Colonic mucosa (tissue), 4 donors: ENCODE measurements at regions not wholly inside any gene's neighbourhood (a gene's known extent, or its start where the extent isn't known, plus 50 kb on each side); places are given as distances from the start of the nearest gene placed in this dataset.

Experiments
- DNase-seq: peaks from one replicate; pipeline ENCODE4 v3.0.0-alpha.2; 2020
- H3K27ac ChIP-seq: fragments of 200-600 bp; one replicate; pipeline ENCODE4 v1.8.0; 2021
- H3K27me3 ChIP-seq: fragments of 200-600 bp; one replicate; pipeline ENCODE4 v1.8.0; 2021
- H3K36me3 ChIP-seq: fragments of 200-600 bp; one replicate; pipeline ENCODE4 v1.8.0; 2021
- H3K4me1 ChIP-seq: fragments of 200-600 bp; one replicate; pipeline ENCODE4 v1.8.0; 2021; ENCODE audit warnings: mild to moderate bottlenecking
- H3K4me3 ChIP-seq: fragments of 200-600 bp; one replicate; pipeline ENCODE4 v1.8.0; 2021
- H3K9ac ChIP-seq, 2 donors: one replicate each; pipeline ENCODE4 v1.7.0; 2013; ENCODE audit warnings: control low read depth in 2 of 2, low read depth in 2 of 2, low read length in 2 of 2
- H3K9me3 ChIP-seq: fragments of 200-600 bp; one replicate; pipeline ENCODE4 v1.8.0; 2021
- intact Hi-C: fragments of 100-400 bp; cut with DNase I; formaldehyde crosslinking; loops from one replicate; pipeline ENCODE4 v1.14.1; 2022
- TF ChIP-seq, protein P1 (sequence below): fragments of 200-600 bp; IDR thresholded peaks from one replicate; pipeline ENCODE4 v1.8.0; 2022; ENCODE audit warnings: antibody characterized with exemption, mild to moderate bottlenecking
- donor health status: healthy.
- donor health status: DM: no; HTN: no; CAD: no.
- donor health status: DM: no; HTN: no; CAD: no.

DNA sequence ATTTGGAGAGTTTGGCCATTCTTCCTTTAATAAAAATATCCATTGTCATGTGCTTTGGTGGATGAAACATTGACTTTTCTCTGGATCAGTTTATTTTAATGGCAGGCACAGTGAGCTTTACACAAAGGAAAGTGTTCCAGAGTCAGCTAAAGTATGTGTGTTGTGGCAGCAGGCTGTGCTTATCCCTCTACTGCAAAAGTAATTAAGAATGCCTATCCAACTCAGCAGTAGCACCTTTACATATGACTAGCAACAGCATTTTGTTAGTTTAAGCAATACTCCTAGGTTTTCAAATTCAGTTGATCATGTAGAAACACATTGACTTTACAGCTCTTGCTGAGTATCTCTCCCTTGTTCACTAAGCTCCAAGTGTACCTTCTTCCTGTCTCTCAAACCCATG, 730.5 kb upstream of the RGMB start:
- Histone ChIP-seq H3K9me3 (no peaks in the 10 kb centered on the region), H3K27ac (no peak overlapping the region), H3K9ac (no peak overlapping the region), H3K4me3 (no peak overlapping the region), H3K27me3 (no peaks in the 10 kb centered on the region), H3K36me3 (no peaks in the 10 kb centered on the region), H3K4me1 (no peaks in the 10 kb centered on the region)
- TF ChIP-seq, protein P1, sequence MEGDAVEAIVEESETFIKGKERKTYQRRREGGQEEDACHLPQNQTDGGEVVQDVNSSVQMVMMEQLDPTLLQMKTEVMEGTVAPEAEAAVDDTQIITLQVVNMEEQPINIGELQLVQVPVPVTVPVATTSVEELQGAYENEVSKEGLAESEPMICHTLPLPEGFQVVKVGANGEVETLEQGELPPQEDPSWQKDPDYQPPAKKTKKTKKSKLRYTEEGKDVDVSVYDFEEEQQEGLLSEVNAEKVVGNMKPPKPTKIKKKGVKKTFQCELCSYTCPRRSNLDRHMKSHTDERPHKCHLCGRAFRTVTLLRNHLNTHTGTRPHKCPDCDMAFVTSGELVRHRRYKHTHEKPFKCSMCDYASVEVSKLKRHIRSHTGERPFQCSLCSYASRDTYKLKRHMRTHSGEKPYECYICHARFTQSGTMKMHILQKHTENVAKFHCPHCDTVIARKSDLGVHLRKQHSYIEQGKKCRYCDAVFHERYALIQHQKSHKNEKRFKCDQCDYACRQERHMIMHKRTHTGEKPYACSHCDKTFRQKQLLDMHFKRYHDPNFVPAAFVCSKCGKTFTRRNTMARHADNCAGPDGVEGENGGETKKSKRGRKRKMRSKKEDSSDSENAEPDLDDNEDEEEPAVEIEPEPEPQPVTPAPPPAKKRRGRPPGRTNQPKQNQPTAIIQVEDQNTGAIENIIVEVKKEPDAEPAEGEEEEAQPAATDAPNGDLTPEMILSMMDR: no peak
- DNase-seq: no peak
- intact Hi-C loops: no loop called here

DNA sequence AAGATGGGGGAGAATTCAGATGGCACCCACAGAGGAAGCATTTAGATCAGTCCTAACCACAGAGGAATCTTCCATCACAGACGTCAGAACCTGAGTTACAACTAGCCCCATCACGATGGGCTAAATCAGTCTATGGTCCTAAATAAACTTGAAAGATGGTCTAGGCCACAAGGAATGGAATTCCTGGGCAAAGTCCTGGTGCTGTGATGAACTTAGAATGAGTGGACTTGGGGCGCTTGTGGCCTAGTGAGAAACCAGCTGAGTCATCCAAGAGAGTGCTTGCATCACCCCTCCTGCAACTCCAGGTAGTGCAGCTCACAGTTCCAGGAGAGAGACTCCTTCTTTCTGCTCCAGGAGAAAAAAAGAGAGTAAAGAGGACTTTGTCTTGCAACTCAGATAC, 722.9 kb upstream of the RGMB start:
- TF ChIP-seq, protein P1: no peak
- H3K4me3 ChIP-seq: no peak overlapping the region
- H3K36me3 ChIP-seq: no peaks in the 10 kb centered on the region
- intact Hi-C loops: no loop called here
- H3K27ac ChIP-seq: no peak overlapping the region
- DNase-seq: no peak
- no peaks in the 10 kb centered on the region for H3K4me1 ChIP-seq
- H3K9ac ChIP-seq: no peak overlapping the region
- H3K27me3 ChIP-seq: no peaks in the 10 kb centered on the region
- no peaks in the 10 kb centered on the region for H3K9me3 ChIP-seq

DNA sequence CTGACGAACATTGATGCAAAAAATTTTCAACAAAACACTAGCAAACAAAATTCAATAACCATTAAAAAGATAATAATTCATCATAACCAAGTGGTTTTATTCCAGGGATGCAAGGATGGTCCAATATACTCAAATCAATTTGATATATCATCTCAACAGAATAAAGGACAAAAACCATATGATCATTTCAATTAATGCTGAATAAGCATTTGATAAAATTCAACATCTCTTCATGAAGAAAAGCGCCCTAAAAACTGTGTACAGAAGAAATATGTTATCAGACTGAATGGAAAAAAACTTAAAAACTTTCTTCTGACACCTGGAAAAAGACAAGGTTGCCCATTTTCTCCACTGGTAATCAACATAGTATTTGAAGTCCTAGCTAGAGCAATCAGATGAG, 720.3 kb upstream of the RGMB start:
- intact Hi-C loops: no loop called here
- TF ChIP-seq, protein P1: no peak
- Histone ChIP-seq H3K27ac (no peak overlapping the region), H3K9ac (no peak overlapping the region), H3K27me3 (no peaks in the 10 kb centered on the region), H3K4me1 (no peaks in the 10 kb centered on the region), H3K4me3 (no peak overlapping the region), H3K9me3 (no peaks in the 10 kb centered on the region), H3K36me3 (no peaks in the 10 kb centered on the region)
- no peak for DNase-seq

DNA sequence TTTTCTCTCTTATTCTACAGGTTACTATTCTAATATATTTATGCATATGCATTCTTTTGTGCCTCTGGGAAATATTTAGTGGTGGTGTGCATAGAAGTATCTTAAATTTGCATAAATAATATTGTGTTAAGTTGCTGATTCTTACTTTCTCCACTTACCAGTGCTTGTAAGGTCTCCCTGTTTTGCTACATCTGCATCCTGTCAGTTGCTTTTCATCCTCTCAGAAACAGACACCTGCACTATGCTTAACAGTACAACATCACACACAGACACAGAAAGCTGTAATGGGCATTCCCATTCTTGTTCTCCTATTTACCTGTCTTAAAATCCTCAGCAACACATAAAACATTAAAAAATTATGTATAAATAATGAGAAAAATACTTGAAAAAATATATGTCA, 713.3 kb upstream of the RGMB start:
- H3K9ac ChIP-seq: no peak overlapping the region
- TF ChIP-seq, protein P1: no peak
- no peaks in the 10 kb centered on the region for H3K36me3 ChIP-seq
- H3K27ac ChIP-seq: no peak overlapping the region
- no peak for DNase-seq
- H3K9me3 ChIP-seq: no peaks in the 10 kb centered on the region
- H3K4me3 ChIP-seq: no peak overlapping the region
- no peaks in the 10 kb centered on the region for H3K27me3 ChIP-seq
- H3K4me1 ChIP-seq: no peaks in the 10 kb centered on the region
- intact Hi-C loops: no loop called here

DNA sequence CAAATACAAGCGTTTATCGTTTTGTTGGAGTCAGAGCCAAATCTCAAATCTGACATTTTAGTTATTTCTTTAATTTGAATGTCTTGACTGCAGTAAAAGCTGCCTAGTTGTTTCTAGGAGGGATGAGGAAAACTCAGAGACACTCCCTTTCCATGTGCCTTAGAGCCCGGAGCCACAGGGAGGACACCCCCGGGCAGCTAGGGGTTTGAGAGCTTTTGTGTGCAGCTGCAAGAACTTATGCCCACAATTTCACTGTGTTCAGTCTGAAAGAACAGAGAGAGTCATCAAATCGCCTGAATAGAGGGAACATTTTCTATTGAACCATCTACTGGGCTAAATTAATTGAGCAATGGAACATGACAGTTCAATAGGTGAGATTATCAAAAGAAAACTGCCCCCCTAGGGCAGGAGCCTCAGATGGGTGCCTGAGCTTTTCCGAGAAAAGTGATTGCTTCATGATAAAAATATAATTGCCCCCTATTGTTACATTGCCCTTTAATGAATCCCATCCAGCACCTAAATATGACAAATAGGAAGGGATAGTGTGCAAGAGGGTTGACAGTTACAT, 709.3 kb upstream of the RGMB start:
- Histone ChIP-seq H3K27me3 (no peaks in the 10 kb centered on the region), H3K4me3 (no peak overlapping the region), H3K4me1 (no peaks in the 10 kb centered on the region), H3K9ac (no peak overlapping the region), H3K27ac (no peak overlapping the region), H3K9me3 (no peaks in the 10 kb centered on the region), H3K36me3 (no peaks in the 10 kb centered on the region)
- DNase-seq: no peak
- intact Hi-C loops: no loop called here
- TF ChIP-seq, protein P1: no peak
